OCI-LY1 (cell line): ENCODE measurements at regions not wholly inside any gene's neighbourhood (a gene's known extent, or its start where the extent isn't known, plus 50 kb on each side); places are given as distances from the start of the nearest gene placed in this dataset.

Source experiments
- EZH2 ChIP-seq: fragments of 200-600 bp; sonication (generic), shearing (Covaris generic); IDR thresholded peaks from 2 replicates; pipeline ENCODE4 v1.8.0; 2017; ENCODE audit warnings: borderline replicate concordance, mixed run types, mild to moderate bottlenecking, antibody characterized with exemption, low read length, moderate library complexity, mixed read lengths
- TF ChIP-seq, protein P1 (sequence below): fragments of 200-600 bp; sonication (generic), shearing (Covaris generic); IDR thresholded peaks from 2 replicates; pipeline ENCODE4 v1.5.1; 2017; ENCODE audit warnings: mild to moderate bottlenecking, antibody characterized with exemption, low read length, moderate library complexity, mixed read lengths

DNA sequence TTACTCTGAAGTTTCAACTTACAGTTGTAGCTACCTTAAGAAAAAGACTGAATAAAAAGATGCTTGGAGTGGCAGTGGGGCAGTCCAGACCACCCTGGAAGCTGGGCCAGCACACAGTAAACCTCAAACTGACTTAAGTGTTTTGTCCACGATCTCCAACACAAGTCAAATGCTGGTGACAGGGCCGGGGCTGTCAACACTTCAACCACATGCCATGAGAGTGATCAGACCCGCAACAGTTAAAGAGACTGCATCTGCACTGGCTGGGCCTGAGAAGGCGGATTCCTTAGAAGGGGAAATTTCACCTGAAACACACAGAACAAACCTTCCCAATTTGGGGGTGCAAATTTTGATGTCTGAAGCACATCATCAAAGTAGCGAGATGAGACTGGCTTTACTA lies 223.5 kb upstream of the CAND1 start:
- TF ChIP-seq, protein P1, sequence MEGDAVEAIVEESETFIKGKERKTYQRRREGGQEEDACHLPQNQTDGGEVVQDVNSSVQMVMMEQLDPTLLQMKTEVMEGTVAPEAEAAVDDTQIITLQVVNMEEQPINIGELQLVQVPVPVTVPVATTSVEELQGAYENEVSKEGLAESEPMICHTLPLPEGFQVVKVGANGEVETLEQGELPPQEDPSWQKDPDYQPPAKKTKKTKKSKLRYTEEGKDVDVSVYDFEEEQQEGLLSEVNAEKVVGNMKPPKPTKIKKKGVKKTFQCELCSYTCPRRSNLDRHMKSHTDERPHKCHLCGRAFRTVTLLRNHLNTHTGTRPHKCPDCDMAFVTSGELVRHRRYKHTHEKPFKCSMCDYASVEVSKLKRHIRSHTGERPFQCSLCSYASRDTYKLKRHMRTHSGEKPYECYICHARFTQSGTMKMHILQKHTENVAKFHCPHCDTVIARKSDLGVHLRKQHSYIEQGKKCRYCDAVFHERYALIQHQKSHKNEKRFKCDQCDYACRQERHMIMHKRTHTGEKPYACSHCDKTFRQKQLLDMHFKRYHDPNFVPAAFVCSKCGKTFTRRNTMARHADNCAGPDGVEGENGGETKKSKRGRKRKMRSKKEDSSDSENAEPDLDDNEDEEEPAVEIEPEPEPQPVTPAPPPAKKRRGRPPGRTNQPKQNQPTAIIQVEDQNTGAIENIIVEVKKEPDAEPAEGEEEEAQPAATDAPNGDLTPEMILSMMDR = no peak
- no peak for TF ChIP-seq EZH2
